ENCODE measurements at regions not wholly inside any gene's neighbourhood (a gene's known extent, or its start where the extent isn't known, plus 50 kb on each side); places are given as distances from the start of the nearest gene placed in this dataset.

DNA sequence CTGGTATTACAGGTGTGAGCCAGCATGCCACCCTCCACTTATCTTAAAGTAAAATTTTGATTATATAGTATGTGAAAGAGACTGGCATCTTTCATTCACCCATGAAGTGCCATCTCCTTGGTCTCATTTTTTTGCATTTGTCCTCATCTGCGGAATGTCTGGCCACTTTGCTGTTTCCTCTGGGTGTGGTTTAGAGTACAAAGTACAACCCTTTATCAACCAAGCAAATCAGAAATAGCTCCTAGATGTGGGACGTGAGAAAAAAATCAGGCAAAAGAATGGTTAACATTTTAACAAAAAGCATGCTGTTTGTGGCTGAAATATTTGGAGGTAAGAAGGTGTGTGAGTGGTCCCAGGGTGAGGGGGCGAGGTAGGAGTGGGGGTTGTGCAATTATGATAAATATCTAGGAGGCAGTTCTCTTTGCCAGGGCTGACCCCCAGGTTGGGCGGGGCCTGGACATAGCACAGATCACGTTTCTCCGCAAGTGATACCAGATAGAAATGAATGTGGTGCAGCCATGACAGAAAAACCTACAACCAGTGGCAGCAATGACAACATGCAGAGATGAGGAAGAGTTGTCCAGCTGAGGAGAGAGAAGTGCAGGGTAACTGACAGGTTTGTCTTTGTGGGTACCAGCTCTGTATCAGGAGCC, 115.8 kb upstream of the SERTAD2 start:
- FAIRE-seq, result no peak

DNA sequence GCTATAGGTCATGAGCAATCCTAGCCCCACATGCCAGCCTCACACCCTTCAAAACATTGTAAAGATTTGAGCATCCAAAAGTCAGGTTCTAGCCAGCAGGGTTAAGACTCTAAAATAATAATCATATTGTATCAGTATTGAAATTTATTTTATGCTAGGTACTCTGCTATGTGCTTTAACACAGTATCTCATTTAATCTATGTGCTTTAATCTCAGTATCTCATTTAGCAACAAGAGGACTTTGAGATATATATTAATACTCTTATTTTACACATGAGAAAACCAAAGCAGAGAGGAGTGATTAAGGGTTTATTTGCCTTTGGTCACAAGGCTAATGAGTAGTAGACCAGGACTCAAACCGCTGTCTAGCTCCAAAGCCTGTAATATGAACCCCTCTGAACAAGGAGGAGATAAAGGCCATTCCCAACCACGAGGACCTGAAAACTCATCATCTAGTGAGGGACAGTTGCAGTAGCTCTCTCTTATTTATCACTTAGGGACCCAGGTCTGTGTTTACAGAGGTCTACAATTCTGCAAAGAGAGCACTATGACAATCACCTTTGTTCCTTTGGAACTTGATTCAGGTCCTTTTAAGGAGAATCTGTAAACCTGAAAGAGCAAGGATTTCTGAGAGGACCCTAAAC, 116.5 kb upstream of the SERTAD2 start:
- FAIRE-seq, result no peak

DNA sequence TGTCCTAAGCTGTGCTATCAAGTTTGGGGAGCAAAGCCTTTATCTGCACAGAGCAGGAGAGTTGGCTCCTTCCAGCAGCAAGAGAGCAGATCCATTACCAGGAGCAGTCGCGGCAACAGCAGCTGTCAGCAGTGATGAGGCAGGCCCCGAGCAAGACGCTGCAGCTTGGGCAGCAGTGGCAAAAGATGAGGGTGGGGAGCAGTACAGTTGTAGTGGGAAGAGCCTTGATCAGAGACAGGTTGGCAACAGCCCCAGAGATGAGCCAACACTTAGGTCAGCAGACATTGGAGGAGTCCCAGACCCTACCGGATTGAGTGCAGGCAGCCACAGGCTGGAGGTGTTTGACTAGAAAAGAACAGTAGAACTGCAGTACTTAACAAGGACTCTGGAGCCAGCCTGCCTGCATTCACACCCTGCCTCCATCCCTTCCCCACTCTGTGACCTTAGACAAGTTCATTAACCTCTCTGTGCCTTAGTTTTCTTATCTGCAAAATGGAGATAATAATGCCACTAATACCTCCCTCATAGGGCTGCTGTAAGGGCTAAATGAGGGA, 117.1 kb upstream of the SERTAD2 start:
- no peak for FAIRE-seq

DNA sequence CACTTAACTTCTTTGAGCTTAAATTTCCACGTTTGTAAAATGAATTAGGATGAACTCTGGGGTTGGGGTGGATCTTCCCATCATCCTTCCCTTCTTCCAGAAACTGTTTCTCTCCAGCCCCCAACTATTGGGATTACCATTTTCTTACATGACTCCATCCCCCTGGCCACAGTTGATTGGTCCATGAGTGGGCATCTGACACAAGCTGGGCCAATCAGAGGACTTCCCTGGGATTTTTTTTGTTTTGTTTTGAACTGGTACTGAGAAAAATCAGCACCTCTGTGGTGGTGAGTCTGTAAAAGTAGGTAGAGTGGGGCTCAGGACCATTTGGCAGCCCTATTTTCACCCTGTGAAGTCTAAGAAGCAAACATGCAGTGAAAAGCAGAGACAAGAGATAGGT, 118.0 kb upstream of the SERTAD2 start:
- FAIRE-seq, result no peak

DNA sequence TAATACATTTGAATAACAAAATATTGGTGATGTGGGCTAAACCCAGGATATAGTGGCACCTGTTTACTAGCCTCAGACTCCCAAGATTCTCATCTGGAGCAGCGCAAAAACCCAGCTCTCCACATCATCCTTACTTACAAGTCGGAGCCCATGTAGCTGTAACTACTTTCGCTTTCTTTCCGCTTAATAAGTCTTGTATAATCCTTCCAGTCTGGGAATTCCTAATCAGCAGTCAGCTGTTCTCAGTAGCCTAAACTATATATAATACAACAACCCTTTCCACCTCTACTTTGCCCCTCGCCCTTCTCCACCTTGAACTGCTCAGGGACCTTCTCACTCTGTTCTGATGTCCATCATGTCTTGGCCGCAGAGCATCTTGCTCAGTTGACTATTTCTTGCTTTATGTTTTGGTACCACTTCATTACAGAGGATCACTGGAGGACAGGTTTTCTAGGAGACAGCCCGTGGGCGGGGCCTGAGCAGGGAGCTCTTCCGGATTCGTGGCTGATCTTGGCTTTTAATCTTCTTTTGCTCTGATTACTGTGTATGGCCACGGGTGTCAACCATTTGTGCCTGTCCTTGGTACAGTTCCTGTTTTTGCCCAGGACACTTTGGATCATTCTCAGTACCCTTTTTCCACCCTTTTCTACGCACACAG, 119.9 kb upstream of the SERTAD2 start:
- no peak for FAIRE-seq

DNA sequence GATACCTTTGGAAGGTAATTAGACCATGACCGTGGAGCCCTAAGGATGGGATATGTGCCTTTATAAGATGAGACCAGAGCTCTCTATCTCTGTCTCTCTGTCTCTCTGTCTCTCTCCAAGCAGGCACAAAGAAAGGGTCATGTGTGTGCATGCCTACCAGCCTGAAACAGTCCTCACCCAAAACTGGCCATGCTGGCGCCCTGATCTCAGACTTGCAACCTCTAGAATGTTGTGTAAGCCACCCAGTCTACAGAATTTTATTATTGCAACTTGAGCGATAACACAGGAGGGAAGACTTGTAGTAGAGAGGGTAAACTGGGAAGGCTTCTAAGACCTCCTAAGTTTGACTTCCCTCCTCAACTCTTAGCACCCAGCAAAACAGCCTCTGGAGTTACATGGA, 124.1 kb upstream of the SERTAD2 start:
- FAIRE-seq, result no peak

DNA sequence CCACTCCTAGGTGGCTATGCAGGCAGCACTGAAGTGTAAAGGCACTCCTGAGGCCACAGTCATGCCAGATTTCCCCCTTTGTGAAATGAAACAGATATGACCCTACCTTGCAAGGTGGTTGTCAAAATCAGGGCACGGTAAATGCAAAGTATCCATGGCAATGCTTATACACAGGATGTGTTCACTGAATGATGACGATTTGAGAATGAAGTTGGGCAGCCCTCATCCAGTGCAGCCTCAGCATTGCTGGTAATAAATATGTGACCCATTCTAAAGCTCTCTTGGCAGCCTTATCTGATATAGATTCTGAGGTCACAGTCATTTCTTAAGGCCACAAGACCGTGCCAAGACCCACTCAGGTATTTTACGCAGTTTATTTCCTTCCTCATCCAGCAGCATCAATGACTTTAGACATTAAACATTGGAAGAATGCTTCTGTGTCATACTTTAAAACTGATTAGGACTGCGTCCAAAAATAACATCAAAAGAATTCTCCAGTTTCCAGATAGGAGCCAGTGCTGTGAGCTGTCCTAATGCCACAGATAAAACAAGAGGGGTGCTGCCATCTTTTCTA, 125.5 kb upstream of the SERTAD2 start:
- FAIRE-seq, result no peak

DNA sequence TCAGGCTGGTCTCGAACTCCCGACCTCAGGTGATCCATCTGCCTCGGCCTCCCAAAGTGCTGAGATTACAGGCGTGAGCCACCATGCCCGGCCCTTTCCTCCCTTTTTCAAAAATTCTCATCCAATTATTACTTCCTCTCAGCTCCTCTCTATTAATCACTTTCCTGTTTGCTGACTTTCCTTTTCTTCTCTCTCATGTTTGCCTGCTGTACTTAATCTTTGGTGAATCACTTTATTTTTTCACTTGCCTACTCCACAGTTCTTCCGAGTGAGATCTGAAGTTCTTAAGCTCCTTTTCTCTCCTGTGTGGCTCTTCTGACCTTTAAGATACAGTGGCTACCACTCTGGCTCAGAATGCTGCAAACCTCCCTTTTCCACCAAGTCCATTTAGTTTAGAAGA, 126.3 kb upstream of the SERTAD2 start:
- FAIRE-seq, result no peak

DNA sequence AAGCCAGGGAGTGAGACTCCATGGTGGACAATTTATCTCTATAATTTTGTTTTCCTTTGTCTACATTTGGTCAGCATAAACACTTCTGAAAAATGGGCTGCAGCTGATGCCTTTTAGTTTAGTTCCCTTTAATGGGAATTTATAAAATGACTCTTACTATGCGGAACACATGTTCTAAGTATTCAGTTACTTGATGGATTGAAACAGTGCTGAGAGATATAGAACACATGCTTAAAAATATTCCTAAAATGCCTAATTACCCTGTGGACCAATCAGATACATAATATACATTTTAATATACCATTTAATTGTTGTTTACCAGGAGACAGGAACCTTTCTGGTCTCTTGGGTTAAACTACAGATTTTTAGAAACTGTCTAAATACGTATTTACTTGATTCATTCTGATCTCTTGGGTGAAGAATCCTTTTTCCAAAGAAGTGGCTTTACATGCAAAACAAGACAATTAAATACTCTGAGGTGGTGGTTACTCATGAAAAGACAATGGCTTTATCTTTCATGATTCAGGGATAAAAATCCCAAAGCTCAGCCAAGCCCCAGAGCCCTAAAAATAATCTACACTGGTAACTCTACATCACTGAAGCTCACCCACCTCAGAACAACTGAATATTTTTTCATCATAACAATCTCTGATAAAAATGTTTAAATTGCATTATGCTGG, 128.1 kb upstream of the SERTAD2 start:
- FAIRE-seq, result no peak

DNA sequence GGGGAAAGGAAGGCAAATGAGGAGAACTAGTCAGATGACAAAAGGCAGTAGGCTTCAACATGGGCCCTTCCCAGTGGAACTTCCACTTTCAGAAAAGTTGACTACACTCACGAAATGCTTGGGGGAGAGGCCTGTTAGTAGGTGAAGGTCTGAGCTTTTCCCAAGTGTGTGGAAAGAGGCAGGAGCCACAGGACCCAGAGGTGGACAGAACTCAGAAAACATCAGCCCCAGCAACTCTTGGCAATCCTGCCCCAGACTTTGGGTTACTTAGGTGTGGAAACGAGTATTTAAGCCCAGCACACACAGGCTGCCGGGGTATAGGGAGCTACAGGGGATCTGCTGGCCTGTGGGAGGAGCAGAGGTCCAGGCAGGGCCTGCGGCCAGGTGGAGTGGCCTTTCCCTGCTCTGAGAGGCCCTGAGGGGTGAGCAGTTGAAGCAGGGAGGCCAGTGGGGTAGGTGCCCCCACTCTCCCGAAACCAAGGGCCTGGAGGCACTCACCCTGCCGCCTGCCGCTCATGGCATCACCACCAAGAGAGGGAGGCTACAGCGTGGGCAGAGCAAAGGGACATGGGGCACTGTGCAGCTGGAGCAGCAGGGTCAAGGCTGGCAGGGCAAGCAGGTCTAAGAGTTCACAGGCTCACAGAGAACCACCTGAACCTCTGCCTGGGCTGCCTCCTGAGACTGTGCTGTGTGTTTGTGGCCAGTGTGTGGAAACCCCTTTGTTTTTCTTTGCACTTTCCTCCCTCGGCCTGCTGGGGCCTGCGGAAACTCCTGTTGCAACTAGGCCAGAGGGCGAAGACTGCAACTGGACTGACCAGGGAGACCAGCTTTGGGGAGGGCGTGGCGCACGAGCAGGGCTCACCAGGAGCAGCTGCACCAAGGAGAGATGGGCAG, 130.7 kb upstream of the SERTAD2 start:
- FAIRE-seq, result no peak

DNA sequence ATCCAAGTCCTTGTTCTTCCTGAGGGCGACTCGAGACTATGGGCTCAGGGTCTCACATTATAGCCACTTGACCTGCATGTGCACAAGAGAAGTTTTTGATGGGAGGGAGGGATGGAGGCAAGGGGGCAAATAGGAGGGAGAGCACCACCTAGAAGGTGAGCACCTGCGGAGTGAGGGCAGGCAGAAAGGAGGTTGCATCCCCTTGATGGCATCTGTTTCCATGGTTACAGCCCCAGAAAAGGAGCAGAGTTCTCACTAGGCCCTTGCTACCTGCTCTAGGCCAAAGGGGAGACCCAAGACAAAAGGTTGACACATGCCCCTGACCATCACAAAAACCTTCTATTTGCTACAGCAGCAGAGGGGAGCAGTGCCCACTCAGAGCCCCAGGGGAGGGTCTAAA, 131.5 kb upstream of the SERTAD2 start:
- no peak for FAIRE-seq

DNA sequence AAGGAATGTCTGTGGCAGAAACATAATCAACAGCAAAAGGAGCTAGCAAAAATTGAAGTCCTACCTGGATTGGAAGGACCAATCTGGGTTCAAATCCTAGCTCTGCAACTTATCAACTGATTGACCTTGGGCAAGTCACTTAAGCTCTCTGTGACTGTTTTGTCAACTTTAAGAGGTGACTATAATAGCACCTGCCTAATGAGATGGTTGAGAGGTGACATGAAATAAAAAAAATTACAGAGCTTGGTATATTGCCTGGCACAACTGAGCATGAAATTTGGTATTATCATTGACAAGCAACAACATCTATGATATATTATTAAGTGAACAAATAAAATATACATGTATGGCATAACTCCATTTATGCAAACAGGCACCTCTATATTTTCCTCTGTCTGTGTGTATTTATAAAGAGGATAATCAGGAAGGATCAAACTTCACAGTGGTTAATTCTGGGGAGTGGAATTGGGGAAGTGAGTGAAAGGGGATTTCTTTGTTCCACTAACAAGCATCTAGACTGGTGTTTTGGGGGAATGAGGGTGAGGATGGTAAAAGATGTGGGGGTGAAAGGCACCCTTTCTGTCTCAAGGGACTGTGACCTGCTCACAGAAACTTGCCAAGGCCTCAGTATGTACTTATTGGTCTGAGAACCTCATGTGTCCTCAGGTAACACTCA, 132.8 kb upstream of the SERTAD2 start:
- no peak for FAIRE-seq

DNA sequence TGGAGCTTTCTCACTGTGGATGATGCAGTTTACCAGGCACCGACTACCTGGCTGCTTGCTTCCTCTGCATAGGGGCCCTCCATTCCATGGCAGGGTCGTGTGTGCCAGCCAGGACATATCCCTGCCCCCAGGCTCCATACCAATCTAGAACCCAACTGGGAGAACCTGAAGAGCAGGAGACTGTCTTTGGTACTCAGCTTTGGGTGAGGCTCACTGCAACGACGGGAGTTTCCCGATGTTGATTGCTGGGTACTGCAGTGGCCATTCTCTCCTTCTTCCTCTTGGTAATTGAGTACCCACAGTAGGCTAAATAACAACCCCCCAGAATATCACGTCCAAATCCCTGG, 133.3 kb upstream of the SERTAD2 start:
- FAIRE-seq, result no peak

DNA sequence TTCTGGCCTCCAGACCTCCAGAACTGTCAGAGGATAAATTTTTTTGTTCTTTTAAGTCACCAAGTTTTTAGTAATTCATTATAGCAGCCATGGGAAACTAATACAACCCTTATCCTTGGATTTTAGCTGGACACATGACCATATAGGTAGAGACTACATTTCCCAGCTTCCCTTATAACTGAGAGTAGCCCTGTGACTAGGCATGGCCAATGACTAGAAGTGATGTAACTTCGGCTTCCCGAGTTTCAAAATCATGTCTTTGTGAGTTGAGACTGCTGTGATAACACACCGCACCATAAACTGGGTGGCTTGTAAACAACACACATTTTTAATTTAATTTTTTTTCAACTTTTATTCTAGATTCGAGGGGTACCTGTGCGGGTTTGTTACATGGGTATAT, 134.0 kb upstream of the SERTAD2 start:
- FAIRE-seq, result no peak

DNA sequence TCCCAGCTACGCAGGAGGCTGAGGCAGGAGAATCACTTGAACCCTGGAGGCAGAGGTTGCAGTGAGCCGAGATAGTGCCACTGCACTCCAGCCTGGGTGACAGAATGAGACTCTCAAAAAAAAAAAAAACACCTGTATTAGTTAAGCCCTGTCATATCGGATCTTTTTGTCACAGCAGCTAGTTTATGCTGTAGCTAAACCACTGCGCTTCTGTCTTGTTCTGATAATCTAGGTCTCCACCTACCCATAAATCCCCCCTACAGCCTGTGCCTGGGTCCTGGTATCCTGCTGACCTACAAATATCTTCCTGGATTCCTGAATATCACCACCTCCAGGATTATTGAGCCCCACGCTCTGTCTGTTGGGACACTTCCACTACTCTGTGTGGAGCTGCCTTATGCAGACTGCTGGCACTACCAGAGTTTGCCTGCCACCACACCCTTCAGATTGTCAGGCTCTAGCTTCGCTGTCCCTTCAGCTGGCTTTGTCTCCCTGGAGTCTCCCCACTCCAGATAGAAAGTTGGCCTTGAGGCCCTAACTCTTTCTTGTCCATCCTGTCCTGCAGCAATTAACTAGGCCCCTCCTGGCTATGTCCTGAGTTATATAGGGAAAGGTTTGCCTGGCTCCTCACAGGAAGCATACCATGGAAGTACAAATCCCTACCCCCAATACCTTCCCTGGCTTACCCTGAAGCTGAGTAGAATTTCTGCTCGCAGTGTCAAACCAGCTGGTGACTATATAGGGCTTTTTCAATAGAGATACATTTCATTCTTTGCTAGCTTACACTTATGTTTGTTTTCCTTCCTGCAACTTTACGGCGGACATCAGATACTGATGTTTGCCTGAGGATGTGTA, 136.0 kb upstream of the SERTAD2 start:
- no peak for FAIRE-seq

DNA sequence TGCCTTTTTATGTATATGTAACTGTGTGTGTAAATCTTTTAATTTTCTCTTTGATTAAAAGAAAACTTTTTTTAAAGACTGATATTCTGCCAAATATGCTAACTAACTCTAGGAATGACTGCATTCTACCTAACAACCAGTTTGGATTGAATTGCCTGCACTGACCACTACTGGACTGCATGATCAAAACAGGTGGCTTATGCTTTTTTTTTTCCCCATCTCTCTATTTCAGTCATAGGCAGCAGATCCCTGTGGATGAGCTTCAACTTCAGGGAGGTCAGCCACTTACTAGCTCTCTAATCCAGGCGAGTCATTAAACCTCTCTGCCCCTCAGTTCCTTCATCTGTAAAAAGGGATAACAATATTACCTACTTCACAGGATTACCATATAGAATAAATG, 138.6 kb upstream of the SERTAD2 start:
- FAIRE-seq, result no peak

DNA sequence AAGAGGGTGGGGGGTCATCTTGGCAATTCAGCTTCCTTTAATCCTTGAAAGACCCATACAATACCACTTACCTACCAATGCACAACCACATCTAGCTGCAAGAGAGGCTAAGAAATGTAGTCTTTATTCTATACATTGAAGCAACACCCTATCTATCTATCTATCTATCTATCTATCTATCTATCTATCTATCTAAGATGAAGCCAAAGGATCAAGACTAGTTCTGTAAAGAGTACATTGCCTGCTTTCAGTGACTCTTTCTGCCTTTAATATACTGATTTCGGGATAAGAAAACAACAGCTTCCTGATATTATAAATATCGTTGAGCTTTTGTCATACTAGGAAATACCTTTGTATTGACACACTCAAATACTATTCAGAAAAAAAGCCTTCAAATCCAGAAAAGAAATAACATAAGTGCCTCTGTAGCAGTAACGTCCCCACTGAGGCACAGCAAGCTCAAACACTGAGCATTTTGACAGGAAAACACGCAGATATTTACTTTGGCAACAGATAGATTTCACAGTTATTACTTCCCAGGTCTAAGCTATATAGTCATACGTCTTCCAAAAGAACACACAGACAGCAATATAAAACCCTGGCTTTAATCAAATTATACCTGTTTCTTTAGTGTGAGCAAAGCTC, 139.4 kb upstream of the SERTAD2 start:
- no peak for FAIRE-seq

DNA sequence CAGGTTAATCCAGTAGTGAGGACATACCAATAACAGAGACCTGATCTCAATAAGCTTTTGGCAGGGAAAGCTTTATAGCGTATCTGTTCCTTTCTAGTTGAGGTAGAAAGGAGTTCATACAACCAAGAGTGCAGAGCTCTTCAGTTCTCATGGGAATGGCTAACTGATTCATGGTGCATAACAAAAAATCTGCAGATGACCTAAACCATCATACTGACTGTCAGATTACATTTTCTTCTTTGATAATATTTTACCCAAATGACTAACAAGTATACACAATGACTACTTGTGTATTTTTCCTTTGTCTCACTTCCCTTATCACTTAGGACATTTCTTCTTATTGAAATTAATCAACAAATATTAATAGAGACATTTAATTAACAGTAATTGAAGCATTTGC, 140.0 kb upstream of the SERTAD2 start:
- no peak for FAIRE-seq

DNA sequence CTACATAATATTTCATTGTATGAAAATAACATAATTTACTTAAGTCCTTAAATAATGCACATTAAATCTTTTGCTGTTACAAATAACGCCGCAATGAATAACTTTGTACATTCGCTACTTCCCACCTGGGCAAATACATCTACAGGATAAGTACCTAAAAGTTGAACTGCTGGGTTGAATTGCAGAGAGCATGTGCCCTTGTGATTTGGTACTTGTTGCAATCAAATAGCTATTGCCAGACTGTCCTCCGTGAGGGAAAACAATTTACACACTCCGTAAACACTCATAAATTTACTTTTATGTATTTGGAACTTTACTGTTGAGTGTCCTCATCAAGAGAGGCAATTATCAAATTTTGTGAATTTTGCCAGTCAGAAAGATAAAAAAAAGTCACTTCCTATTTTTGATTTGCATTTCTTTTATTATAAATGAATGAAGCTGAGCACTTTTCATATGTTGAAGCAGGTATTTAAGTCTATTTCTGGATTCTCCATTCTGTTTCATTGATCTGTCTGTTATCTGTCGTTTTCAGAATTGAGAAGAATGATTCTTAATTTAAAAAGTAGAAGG, 140.8 kb upstream of the SERTAD2 start:
- no peak for FAIRE-seq

Measured in endometrium (tissue), 2 donors.